ENCODE measurements at regions not wholly inside any gene's neighbourhood (a gene's known extent, or its start where the extent isn't known, plus 50 kb on each side); places are given as distances from the start of the nearest gene placed in this dataset.

- TF ChIP-seq CTCF (conservative IDR thresholded peaks at IDR 0.05; ENCODE audit: low read depth, low read length) (no peak), POLR2A (IDR thresholded peaks at IDR 0.05; ENCODE audit: low read depth, low read length) (no peak), RCOR1 (IDR thresholded peaks at IDR 0.05; ENCODE audit: insufficient replicate concordance, low read length) (no peak), MAFK (IDR thresholded peaks at IDR 0.05; ENCODE audit: low read depth, low read length) (no peak), CEBPB (IDR thresholded peaks at IDR 0.05; ENCODE audit: low read depth, low read length) (no peak), MXI1 (IDR thresholded peaks at IDR 0.05; ENCODE audit: borderline replicate concordance, low read depth, low read length) (no peak), RAD21 (IDR thresholded peaks at IDR 0.05; ENCODE audit: low read length) (no peak), BHLHE40 (IDR thresholded peaks at IDR 0.05; ENCODE audit: low read depth, low read length) (no peak), CHD1 (IDR thresholded peaks at IDR 0.05; ENCODE audit: low read depth, low read length) (no peak), RFX5 (IDR thresholded peaks at IDR 0.05; ENCODE audit: low read depth, low read length) (no peak)
- TF ChIP-seq, protein P1, sequence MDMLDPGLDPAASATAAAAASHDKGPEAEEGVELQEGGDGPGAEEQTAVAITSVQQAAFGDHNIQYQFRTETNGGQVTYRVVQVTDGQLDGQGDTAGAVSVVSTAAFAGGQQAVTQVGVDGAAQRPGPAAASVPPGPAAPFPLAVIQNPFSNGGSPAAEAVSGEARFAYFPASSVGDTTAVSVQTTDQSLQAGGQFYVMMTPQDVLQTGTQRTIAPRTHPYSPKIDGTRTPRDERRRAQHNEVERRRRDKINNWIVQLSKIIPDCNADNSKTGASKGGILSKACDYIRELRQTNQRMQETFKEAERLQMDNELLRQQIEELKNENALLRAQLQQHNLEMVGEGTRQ (IDR thresholded peaks at IDR 0.05; ENCODE audit: low read depth, low read length) = no peak
- TF ChIP-seq, protein P2, sequence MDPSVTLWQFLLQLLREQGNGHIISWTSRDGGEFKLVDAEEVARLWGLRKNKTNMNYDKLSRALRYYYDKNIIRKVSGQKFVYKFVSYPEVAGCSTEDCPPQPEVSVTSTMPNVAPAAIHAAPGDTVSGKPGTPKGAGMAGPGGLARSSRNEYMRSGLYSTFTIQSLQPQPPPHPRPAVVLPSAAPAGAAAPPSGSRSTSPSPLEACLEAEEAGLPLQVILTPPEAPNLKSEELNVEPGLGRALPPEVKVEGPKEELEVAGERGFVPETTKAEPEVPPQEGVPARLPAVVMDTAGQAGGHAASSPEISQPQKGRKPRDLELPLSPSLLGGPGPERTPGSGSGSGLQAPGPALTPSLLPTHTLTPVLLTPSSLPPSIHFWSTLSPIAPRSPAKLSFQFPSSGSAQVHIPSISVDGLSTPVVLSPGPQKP (IDR thresholded peaks at IDR 0.05; ENCODE audit: borderline replicate concordance, low read depth, low read length) = no peak
Measured at GRCh38 chr16:13554005-13554404, 365.9 kb upstream of the ERCC4 start.

All from IMR-90 (cell line).